ENCODE measurements at regions not wholly inside any gene's neighbourhood (a gene's known extent, or its start where the extent isn't known, plus 50 kb on each side); places are given as distances from the start of the nearest gene placed in this dataset.

GRCh38 chr4:18252052-18252451 is 230.5 kb upstream of the LCORL start:
- no peak overlapping the region for H3K4me3 ChIP-seq (replicated peaks in 1 of 3; ENCODE audit: low read depth in 2 of 3, low read length in 3 of 3)
- no peak for TF ChIP-seq CTCF (IDR thresholded peaks at IDR 0.05)
- no CpG with 5 or more reads among the region's 1 CpG for WGBS (ENCODE audit: insufficient coverage)
- no peaks in the 10 kb centered on the region for H3K36me3 Mint-ChIP-seq
- no peaks in the 10 kb centered on the region for H4K20me1 ChIP-seq (ENCODE audit: insufficient read depth, low read length)
- no peak overlapping the region for H2AFZ ChIP-seq (ENCODE audit: insufficient read depth, low read depth, low read length, poor library complexity, severe bottlenecking)
- H3K27me3 ChIP-seq (ENCODE audit: control insufficient read depth in 2 of 2, insufficient read depth in 2 of 2, low read length in 2 of 2), result no peaks in the 10 kb centered on the region
- H3K36me3 ChIP-seq (replicated peaks in 1 of 2; ENCODE audit: control insufficient read depth in 1 of 2, insufficient read depth in 2 of 2, low read length in 2 of 2), result no peaks in the 10 kb centered on the region
- no peak overlapping the region for H3K4me3 Mint-ChIP-seq
- H3K27ac Mint-ChIP-seq, result no peak overlapping the region
- no peak overlapping the region for H3K9ac ChIP-seq (ENCODE audit: insufficient read depth, low read length, poor library complexity, severe bottlenecking)
- H3K27ac ChIP-seq (ENCODE audit: low read depth in 1 of 2, low read length in 2 of 2), result no peak overlapping the region
- H3K79me2 ChIP-seq (ENCODE audit: insufficient read depth, low read length), result no peaks in the 10 kb centered on the region
- peaks cover 2 to 8% (median 6%) of the 10 kb centered on the region in 7 donors for H3K9me3 Mint-ChIP-seq
- DNase-seq, result no peak
- peaks cover 0 to 4% of the 10 kb centered on the region in 2 donors for H3K9me3 ChIP-seq (replicated peaks in 1 of 2; ENCODE audit: control insufficient read depth in 1 of 2, insufficient read depth in 1 of 2, low read length in 2 of 2)
- no peaks in the 10 kb centered on the region for H3K4me1 Mint-ChIP-seq
- H3K4me2 ChIP-seq (replicated peaks; ENCODE audit: extremely low read depth, low read length, poor library complexity, severe bottlenecking), result no peak overlapping the region
- H3K4me1 ChIP-seq (ENCODE audit: control insufficient read depth in 1 of 2, insufficient read depth in 2 of 2, low read length in 2 of 2), result no peaks in the 10 kb centered on the region
- peaks cover 0 to 2% (median 0%) of the 10 kb centered on the region in 3 donors for H3K27me3 Mint-ChIP-seq (ENCODE audit: low read depth in 3 of 3)
- intact Hi-C loops (cut with micrococcal nuclease), result no loop called here

DNA sequence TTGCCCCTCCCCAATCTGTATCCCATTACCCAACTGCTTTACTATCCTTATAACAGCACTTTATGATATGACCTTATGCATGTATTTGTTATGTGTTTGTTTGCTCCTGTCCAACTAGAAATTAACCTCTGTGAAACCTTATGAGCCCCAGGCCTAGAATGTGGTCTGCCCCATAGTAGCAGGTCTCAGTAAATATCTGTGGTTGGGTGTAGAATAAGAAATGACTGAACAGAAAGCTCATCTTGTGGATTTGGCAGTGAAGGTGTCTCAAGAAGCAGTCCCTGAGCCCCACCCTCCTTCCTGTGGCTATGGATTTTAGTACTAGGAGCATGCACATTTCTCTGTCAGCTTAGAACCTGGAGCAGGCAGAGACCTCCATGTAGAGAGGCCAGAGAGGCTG is 229.0 kb upstream of the LCORL start:
- H3K9me3 Mint-ChIP-seq, result peaks cover 2 to 11% (median 2%) of the 10 kb centered on the region in 7 donors
- H3K27ac Mint-ChIP-seq, result no peak overlapping the region
- H3K4me3 Mint-ChIP-seq, result no peak overlapping the region
- H3K9ac ChIP-seq (ENCODE audit: insufficient read depth, low read length, poor library complexity, severe bottlenecking), result no peak overlapping the region
- no peaks in the 10 kb centered on the region for H3K36me3 Mint-ChIP-seq
- no peak overlapping the region for H3K4me3 ChIP-seq (replicated peaks in 1 of 3; ENCODE audit: low read depth in 2 of 3, low read length in 3 of 3)
- no peaks in the 10 kb centered on the region for H4K20me1 ChIP-seq (ENCODE audit: insufficient read depth, low read length)
- no peak overlapping the region for H2AFZ ChIP-seq (ENCODE audit: insufficient read depth, low read depth, low read length, poor library complexity, severe bottlenecking)
- no peak for TF ChIP-seq CTCF (IDR thresholded peaks at IDR 0.05)
- no peak for DNase-seq
- H3K27me3 Mint-ChIP-seq (ENCODE audit: low read depth in 3 of 3), result peaks cover 0 to 2% (median 0%) of the 10 kb centered on the region in 3 donors
- no peaks in the 10 kb centered on the region for H3K4me1 Mint-ChIP-seq
- no peaks in the 10 kb centered on the region for H3K4me1 ChIP-seq (ENCODE audit: control insufficient read depth in 1 of 2, insufficient read depth in 2 of 2, low read length in 2 of 2)
- no peaks in the 10 kb centered on the region for H3K79me2 ChIP-seq (ENCODE audit: insufficient read depth, low read length)
- H3K4me2 ChIP-seq (replicated peaks; ENCODE audit: extremely low read depth, low read length, poor library complexity, severe bottlenecking), result no peak overlapping the region
- no peaks in the 10 kb centered on the region for H3K36me3 ChIP-seq (replicated peaks in 1 of 2; ENCODE audit: control insufficient read depth in 1 of 2, insufficient read depth in 2 of 2, low read length in 2 of 2)
- no peak overlapping the region for H3K27ac ChIP-seq (ENCODE audit: low read depth in 1 of 2, low read length in 2 of 2)
- H3K9me3 ChIP-seq (replicated peaks in 1 of 2; ENCODE audit: control insufficient read depth in 1 of 2, insufficient read depth in 1 of 2, low read length in 2 of 2), result peaks cover 0 to 4% of the 10 kb centered on the region in 2 donors
- H3K27me3 ChIP-seq (ENCODE audit: control insufficient read depth in 2 of 2, insufficient read depth in 2 of 2, low read length in 2 of 2), result no peaks in the 10 kb centered on the region
- intact Hi-C loops (cut with micrococcal nuclease), result no loop called here
